ENCODE measurements at regions not wholly inside any gene's neighbourhood (a gene's known extent, or its start where the extent isn't known, plus 50 kb on each side); places are given as distances from the start of the nearest gene placed in this dataset.

DNA sequence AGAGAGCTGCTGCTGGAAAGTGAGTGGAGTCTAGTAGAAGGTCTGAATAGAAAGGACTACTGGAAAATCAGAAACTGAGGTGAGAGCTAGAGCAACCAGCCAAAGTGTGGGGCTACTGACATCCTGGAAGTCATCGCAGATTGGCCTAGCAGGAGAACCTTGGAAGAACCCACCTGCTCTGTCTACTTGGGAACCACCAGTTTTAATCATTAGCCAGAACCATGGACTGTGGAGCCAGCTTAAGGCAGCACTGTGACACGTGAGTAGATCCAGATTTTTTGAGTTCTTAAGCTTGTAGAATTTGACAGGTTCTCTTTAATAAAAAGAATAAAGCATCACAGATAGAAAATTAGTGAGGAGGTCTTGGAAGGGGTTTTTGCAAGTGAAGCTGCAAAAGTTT, 179.1 kb upstream of the PEX5L start:
- Histone ChIP-seq H4K8ac (ENCODE audit: low read depth, low read length) (no peak overlapping the region), H3K27ac (ENCODE audit: low read depth, low read length) (no peak overlapping the region), H2BK5ac (ENCODE audit: low read depth, low read length, poor library complexity) (no peak overlapping the region), H2BK12ac (ENCODE audit: low read length) (no peak overlapping the region), H3K4me2 (ENCODE audit: low read length) (no peak overlapping the region), H4K12ac (ENCODE audit: low read depth, low read length) (no peak overlapping the region), H3K79me1 (ENCODE audit: low read length) (no peaks in the 10 kb centered on the region), H3K9me3 (ENCODE audit: insufficient read depth, low read depth, low read length) (peaks cover 2% of the 10 kb centered on the region), H2AFZ (ENCODE audit: insufficient read depth, low read length, poor library complexity) (no peak overlapping the region), H3K79me2 (ENCODE audit: control insufficient read depth, insufficient read depth, low read length, poor library complexity) (no peaks in the 10 kb centered on the region), H3K36me3 (ENCODE audit: control insufficient read depth in 1 of 2, insufficient read depth in 2 of 2, low read length in 2 of 2) (no peaks in the 10 kb centered on the region), H2AK5ac (ENCODE audit: low read length) (no peak overlapping the region), H2BK120ac (ENCODE audit: insufficient read depth, low read length, poor library complexity) (no peak overlapping the region), H3K9ac (ENCODE audit: low read length) (no peak overlapping the region), H3K23ac (ENCODE audit: low read length) (no peak overlapping the region), H3K18ac (ENCODE audit: low read length) (no peak overlapping the region), H3K14ac (ENCODE audit: low read length) (no peak overlapping the region), H3K27me3 (ENCODE audit: insufficient read depth, low read length) (no peaks in the 10 kb centered on the region), H3K4me3 (ENCODE audit: low read depth, low read length) (no peak overlapping the region), H3K4me1 (ENCODE audit: control insufficient read depth in 1 of 2, insufficient read depth in 2 of 2, low read length in 2 of 2) (no peaks in the 10 kb centered on the region), H4K91ac (ENCODE audit: low read depth, low read length) (no peak overlapping the region), H3K4ac (ENCODE audit: low read depth, low read length) (no peak overlapping the region)
- WGBS (ENCODE audit: extremely low coverage, insufficient coverage, insufficient read length), result no CpG with 5 or more reads among the region's 2 CpGs
- no peak for DNase-seq

DNA sequence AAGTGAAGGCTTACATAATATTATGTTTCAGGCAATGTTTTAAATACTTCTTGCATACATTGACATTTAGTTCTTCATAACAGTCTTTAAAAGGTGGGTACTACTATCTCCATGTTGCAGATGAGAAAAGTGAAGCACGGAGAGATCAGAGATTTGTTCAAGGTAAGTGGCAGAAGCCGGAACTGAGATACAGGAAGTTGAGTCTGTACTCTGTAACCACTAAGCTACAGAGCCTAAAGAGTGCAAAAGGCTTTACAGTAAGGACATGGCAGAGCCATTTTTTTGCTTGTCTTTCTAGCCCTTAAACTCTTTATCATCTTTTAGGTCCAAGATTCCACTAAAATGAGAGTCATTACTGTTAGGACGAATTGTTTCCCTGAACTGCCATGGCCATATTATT, 186.5 kb upstream of the PEX5L start:
- Histone ChIP-seq H3K27me3 (ENCODE audit: insufficient read depth, low read length) (no peaks in the 10 kb centered on the region), H3K23ac (ENCODE audit: low read length) (no peak overlapping the region), H3K36me3 (ENCODE audit: control insufficient read depth in 1 of 2, insufficient read depth in 2 of 2, low read length in 2 of 2) (no peaks in the 10 kb centered on the region), H3K4me1 (ENCODE audit: control insufficient read depth in 1 of 2, insufficient read depth in 2 of 2, low read length in 2 of 2) (no peaks in the 10 kb centered on the region), H3K9me3 (ENCODE audit: insufficient read depth, low read depth, low read length) (peaks cover 5% of the 10 kb centered on the region), H3K14ac (ENCODE audit: low read length) (no peak overlapping the region), H2AK5ac (ENCODE audit: low read length) (no peak overlapping the region), H2BK5ac (ENCODE audit: low read depth, low read length, poor library complexity) (no peak overlapping the region), H2BK12ac (ENCODE audit: low read length) (no peak overlapping the region), H3K18ac (ENCODE audit: low read length) (no peak overlapping the region), H3K9ac (ENCODE audit: low read length) (no peak overlapping the region), H4K8ac (ENCODE audit: low read depth, low read length) (no peak overlapping the region), H3K4ac (ENCODE audit: low read depth, low read length) (no peak overlapping the region), H3K4me2 (ENCODE audit: low read length) (no peak overlapping the region), H4K91ac (ENCODE audit: low read depth, low read length) (no peak overlapping the region), H4K12ac (ENCODE audit: low read depth, low read length) (no peak overlapping the region), H2BK120ac (ENCODE audit: insufficient read depth, low read length, poor library complexity) (no peak overlapping the region), H3K79me2 (ENCODE audit: control insufficient read depth, insufficient read depth, low read length, poor library complexity) (no peaks in the 10 kb centered on the region), H2AFZ (ENCODE audit: insufficient read depth, low read length, poor library complexity) (no peak overlapping the region), H3K4me3 (ENCODE audit: low read depth, low read length) (no peak overlapping the region), H3K79me1 (ENCODE audit: low read length) (no peaks in the 10 kb centered on the region), H3K27ac (ENCODE audit: low read depth, low read length) (no peak overlapping the region)
- WGBS (ENCODE audit: extremely low coverage, insufficient coverage, insufficient read length), result no CpG with 5 or more reads among the region's 3 CpGs
- DNase-seq, result no peak

- Histone ChIP-seq H3K9me3 (ENCODE audit: insufficient read depth, low read depth, low read length) (peaks cover 15% of the 10 kb centered on the region), H2BK5ac (ENCODE audit: low read depth, low read length, poor library complexity) (no peak overlapping the region)
Measured at GRCh38 chr3:180229113-180229512, 192.4 kb upstream of the PEX5L start.

GRCh38 chr3:180239939-180240338, 203.2 kb upstream of the PEX5L start:
- no peak overlapping the region for H4K8ac ChIP-seq (ENCODE audit: low read depth, low read length)
- no peaks in the 10 kb centered on the region for H3K79me2 ChIP-seq (ENCODE audit: control insufficient read depth, insufficient read depth, low read length, poor library complexity)
- H3K9me3 ChIP-seq (ENCODE audit: insufficient read depth, low read depth, low read length), result peaks cover 2% of the 10 kb centered on the region
- DNase-seq, result no peak
- no peaks in the 10 kb centered on the region for H3K36me3 ChIP-seq (ENCODE audit: control insufficient read depth in 1 of 2, insufficient read depth in 2 of 2, low read length in 2 of 2)
- H3K4me1 ChIP-seq (ENCODE audit: control insufficient read depth in 1 of 2, insufficient read depth in 2 of 2, low read length in 2 of 2), result no peaks in the 10 kb centered on the region
- no peak overlapping the region for H3K23ac ChIP-seq (ENCODE audit: low read length)
- H3K4me3 ChIP-seq (ENCODE audit: low read depth, low read length), result no peak overlapping the region
- no peak overlapping the region for H2BK5ac ChIP-seq (ENCODE audit: low read depth, low read length, poor library complexity)
- no peak overlapping the region for H2BK120ac ChIP-seq (ENCODE audit: insufficient read depth, low read length, poor library complexity)
- no peak overlapping the region for H3K27ac ChIP-seq (ENCODE audit: low read depth, low read length)
- H3K4me2 ChIP-seq (ENCODE audit: low read length), result no peak overlapping the region
- H3K14ac ChIP-seq (ENCODE audit: low read length), result no peak overlapping the region
- no peaks in the 10 kb centered on the region for H3K27me3 ChIP-seq (ENCODE audit: insufficient read depth, low read length)
- H3K9ac ChIP-seq (ENCODE audit: low read length), result no peak overlapping the region
- no CpG with 5 or more reads among the region's 2 CpGs for WGBS (ENCODE audit: extremely low coverage, insufficient coverage, insufficient read length)
- H3K79me1 ChIP-seq (ENCODE audit: low read length), result no peaks in the 10 kb centered on the region
- H2AK5ac ChIP-seq (ENCODE audit: low read length), result no peak overlapping the region
- H3K4ac ChIP-seq (ENCODE audit: low read depth, low read length), result no peak overlapping the region
- H4K91ac ChIP-seq (ENCODE audit: low read depth, low read length), result no peak overlapping the region
- H2AFZ ChIP-seq (ENCODE audit: insufficient read depth, low read length, poor library complexity), result no peak overlapping the region
- H3K18ac ChIP-seq (ENCODE audit: low read length), result no peak overlapping the region
- H2BK12ac ChIP-seq (ENCODE audit: low read length), result no peak overlapping the region
- no peak overlapping the region for H4K12ac ChIP-seq (ENCODE audit: low read depth, low read length)

More at GRCh38 chr3:180229113-180229512, 192.4 kb upstream of the PEX5L start:
- Histone ChIP-seq H3K23ac (ENCODE audit: low read length) (no peak overlapping the region), H3K4ac (ENCODE audit: low read depth, low read length) (no peak overlapping the region), H2AFZ (ENCODE audit: insufficient read depth, low read length, poor library complexity) (no peak overlapping the region), H2BK12ac (ENCODE audit: low read length) (no peak overlapping the region), H3K4me3 (ENCODE audit: low read depth, low read length) (no peak overlapping the region), H3K14ac (ENCODE audit: low read length) (no peak overlapping the region), H3K36me3 (ENCODE audit: control insufficient read depth in 1 of 2, insufficient read depth in 2 of 2, low read length in 2 of 2) (no peaks in the 10 kb centered on the region), H3K27ac (ENCODE audit: low read depth, low read length) (no peak overlapping the region), H2AK5ac (ENCODE audit: low read length) (no peak overlapping the region), H2BK120ac (ENCODE audit: insufficient read depth, low read length, poor library complexity) (no peak overlapping the region), H4K8ac (ENCODE audit: low read depth, low read length) (no peak overlapping the region), H3K9ac (ENCODE audit: low read length) (no peak overlapping the region), H3K4me2 (ENCODE audit: low read length) (no peak overlapping the region), H4K91ac (ENCODE audit: low read depth, low read length) (no peak overlapping the region), H3K79me1 (ENCODE audit: low read length) (no peaks in the 10 kb centered on the region), H3K18ac (ENCODE audit: low read length) (no peak overlapping the region), H3K79me2 (ENCODE audit: control insufficient read depth, insufficient read depth, low read length, poor library complexity) (no peaks in the 10 kb centered on the region), H3K4me1 (ENCODE audit: control insufficient read depth in 1 of 2, insufficient read depth in 2 of 2, low read length in 2 of 2) (no peaks in the 10 kb centered on the region), H4K12ac (ENCODE audit: low read depth, low read length) (no peak overlapping the region), H3K27me3 (ENCODE audit: insufficient read depth, low read length) (no peaks in the 10 kb centered on the region)
- DNase-seq, result no peak

Data from trophoblast cell (in vitro differentiated cells and primary cell).